ENCODE measurements at regions not wholly inside any gene's neighbourhood (a gene's known extent, or its start where the extent isn't known, plus 50 kb on each side); places are given as distances from the start of the nearest gene placed in this dataset.

GRCh38 chr5:12322042-12322441 lies 417.8 kb upstream of the CTNND2 start:
- no peak for ATAC-seq
- no peak for TF ChIP-seq ZNF8 (CRISPR knock-in tag; IDR thresholded peaks at IDR 0.05)
- no peak for TF ChIP-seq CREB5 (CRISPR knock-in tag; IDR thresholded peaks at IDR 0.05; ENCODE audit: low read depth)
- TF ChIP-seq ZFP30 (CRISPR knock-in tag; IDR thresholded peaks at IDR 0.05): no peak
- TF ChIP-seq ZNF565 (CRISPR knock-in tag; conservative IDR thresholded peaks at IDR 0.05; ENCODE audit: low read depth): no peak
- TF ChIP-seq, protein P1, sequence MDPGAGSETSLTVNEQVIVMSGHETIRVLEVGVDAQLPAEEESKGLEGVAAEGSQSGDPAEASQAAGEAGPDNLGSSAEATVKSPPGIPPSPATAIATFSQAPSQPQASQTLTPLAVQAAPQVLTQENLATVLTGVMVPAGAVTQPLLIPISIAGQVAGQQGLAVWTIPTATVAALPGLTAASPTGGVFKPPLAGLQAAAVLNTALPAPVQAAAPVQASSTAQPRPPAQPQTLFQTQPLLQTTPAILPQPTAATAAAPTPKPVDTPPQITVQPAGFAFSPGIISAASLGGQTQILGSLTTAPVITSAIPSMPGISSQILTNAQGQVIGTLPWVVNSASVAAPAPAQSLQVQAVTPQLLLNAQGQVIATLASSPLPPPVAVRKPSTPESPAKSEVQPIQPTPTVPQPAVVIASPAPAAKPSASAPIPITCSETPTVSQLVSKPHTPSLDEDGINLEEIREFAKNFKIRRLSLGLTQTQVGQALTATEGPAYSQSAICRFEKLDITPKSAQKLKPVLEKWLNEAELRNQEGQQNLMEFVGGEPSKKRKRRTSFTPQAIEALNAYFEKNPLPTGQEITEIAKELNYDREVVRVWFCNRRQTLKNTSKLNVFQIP (CRISPR knock-in tag; IDR thresholded peaks at IDR 0.05; ENCODE audit: borderline replicate concordance, low read depth): no peak

- TF ChIP-seq, protein P1 (CRISPR knock-in tag; IDR thresholded peaks at IDR 0.05; ENCODE audit: borderline replicate concordance, low read depth): no peak
- TF ChIP-seq ZFP3 (CRISPR knock-in tag; IDR thresholded peaks at IDR 0.05) (no peak), ZC3H10 (CRISPR knock-in tag; IDR thresholded peaks at IDR 0.05) (no peak), BACH2 (CRISPR knock-in tag; IDR thresholded peaks at IDR 0.05; ENCODE audit: borderline replicate concordance) (no peak), TOX (CRISPR knock-in tag; IDR thresholded peaks at IDR 0.05; ENCODE audit: borderline replicate concordance) (no peak), CSDC2 (CRISPR knock-in tag; IDR thresholded peaks at IDR 0.05) (no peak), GLIS3 (CRISPR knock-in tag; IDR thresholded peaks at IDR 0.05) (no peak), TCF4 (CRISPR knock-in tag; IDR thresholded peaks at IDR 0.05; ENCODE audit: borderline replicate concordance) (no peak), OSR1 (CRISPR knock-in tag; IDR thresholded peaks at IDR 0.05) (no peak)
- TF ChIP-seq, protein P2, sequence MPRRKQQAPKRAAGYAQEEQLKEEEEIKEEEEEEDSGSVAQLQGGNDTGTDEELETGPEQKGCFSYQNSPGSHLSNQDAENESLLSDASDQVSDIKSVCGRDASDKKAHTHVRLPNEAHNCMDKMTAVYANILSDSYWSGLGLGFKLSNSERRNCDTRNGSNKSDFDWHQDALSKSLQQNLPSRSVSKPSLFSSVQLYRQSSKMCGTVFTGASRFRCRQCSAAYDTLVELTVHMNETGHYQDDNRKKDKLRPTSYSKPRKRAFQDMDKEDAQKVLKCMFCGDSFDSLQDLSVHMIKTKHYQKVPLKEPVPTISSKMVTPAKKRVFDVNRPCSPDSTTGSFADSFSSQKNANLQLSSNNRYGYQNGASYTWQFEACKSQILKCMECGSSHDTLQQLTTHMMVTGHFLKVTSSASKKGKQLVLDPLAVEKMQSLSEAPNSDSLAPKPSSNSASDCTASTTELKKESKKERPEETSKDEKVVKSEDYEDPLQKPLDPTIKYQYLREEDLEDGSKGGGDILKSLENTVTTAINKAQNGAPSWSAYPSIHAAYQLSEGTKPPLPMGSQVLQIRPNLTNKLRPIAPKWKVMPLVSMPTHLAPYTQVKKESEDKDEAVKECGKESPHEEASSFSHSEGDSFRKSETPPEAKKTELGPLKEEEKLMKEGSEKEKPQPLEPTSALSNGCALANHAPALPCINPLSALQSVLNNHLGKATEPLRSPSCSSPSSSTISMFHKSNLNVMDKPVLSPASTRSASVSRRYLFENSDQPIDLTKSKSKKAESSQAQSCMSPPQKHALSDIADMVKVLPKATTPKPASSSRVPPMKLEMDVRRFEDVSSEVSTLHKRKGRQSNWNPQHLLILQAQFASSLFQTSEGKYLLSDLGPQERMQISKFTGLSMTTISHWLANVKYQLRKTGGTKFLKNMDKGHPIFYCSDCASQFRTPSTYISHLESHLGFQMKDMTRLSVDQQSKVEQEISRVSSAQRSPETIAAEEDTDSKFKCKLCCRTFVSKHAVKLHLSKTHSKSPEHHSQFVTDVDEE (CRISPR knock-in tag; IDR thresholded peaks at IDR 0.05): no peak
- no peak for ATAC-seq
These were observed 416.1 kb upstream of the CTNND2 start for GRCh38 chr5:12320331-12320730.

DNA sequence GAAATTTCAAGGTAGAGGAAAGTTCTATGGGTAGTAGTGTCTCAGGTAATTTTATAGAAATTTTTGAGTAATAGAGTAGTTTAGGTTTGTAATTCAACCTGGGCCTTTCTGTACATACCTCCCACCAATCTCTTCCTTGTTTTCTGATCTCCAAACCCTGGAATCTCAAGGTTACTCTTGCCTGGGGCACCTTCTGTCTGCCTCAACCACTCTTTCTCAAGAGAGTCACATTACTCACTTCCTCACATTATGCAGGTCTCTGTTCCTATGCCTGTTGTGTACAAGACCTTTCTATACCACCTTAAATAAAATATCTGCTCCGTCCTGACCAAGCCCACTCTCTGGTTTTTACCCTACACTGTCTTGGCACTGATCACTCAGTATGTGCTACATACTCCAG lies 412.6 kb upstream of the CTNND2 start:
- no peak for ATAC-seq
- TF ChIP-seq, protein P2 (CRISPR knock-in tag; IDR thresholded peaks at IDR 0.05): no peak
- TF ChIP-seq GLIS3 (CRISPR knock-in tag; IDR thresholded peaks at IDR 0.05) (no peak), ZC3H10 (CRISPR knock-in tag; IDR thresholded peaks at IDR 0.05) (no peak), TOX (CRISPR knock-in tag; IDR thresholded peaks at IDR 0.05; ENCODE audit: borderline replicate concordance) (no peak), ZNF70 (CRISPR knock-in tag; IDR thresholded peaks at IDR 0.05) (no peak), ESRRG (CRISPR knock-in tag; IDR thresholded peaks at IDR 0.05) (no peak), ZNF8 (CRISPR knock-in tag; IDR thresholded peaks at IDR 0.05) (no peak), BACH2 (CRISPR knock-in tag; IDR thresholded peaks at IDR 0.05; ENCODE audit: borderline replicate concordance) (no peak), OSR1 (CRISPR knock-in tag; IDR thresholded peaks at IDR 0.05) (no peak), ZFP3 (CRISPR knock-in tag; IDR thresholded peaks at IDR 0.05) (no peak), ISL1 (CRISPR knock-in tag; IDR thresholded peaks at IDR 0.05) (no peak), CREB5 (CRISPR knock-in tag; IDR thresholded peaks at IDR 0.05; ENCODE audit: low read depth) (no peak)

Measured in SK-N-SH treated with all-trans-retinoic acid at 6 μM for 48 hours (cell line).